ENCODE measurements at regions not wholly inside any gene's neighbourhood (a gene's known extent, or its start where the extent isn't known, plus 50 kb on each side); places are given as distances from the start of the nearest gene placed in this dataset.

DNA sequence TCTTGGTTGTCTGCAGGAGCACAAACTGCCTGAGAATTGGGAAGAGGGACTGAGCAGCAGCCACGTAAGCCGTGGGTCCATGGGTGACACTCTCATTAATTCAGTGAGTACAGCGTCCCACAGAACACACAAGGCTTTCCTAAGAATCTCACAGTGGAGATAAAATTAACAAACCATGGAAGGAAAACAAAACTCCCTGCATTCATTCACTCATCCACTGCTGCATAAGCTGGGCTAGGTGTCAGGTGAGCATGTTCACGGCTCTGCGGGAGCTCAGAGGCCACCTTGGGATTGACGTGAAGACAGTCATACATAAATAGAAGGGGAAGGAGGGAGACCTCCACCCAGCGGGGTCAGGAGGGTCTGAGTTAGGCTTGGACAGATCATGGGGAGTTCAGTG lies 1442.7 kb downstream of the TBC1D22A start:
- in situ Hi-C loops (cut with MboI; ENCODE audit: low sequenced_read_pairs) = no loop called here

DNA sequence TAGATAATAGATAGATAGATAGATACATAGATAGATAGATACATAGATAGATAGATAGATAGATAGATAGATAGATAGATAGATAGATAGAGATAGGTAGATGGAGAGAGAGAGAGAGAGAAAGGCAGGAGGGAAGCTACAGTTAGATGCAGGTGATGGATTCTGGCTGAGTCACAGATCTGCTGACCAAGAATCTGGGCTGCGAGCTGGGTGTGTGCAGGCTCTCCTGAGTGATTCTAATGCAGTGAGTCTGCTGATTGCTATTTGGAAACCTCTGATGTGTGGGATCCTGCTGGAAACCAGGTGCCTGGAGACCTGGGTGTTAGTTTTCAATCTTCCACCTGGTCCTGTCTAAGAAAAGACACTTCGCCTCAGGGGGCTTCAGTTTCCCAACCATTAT lies 1441.8 kb downstream of the TBC1D22A start:
- in situ Hi-C loops (cut with MboI; ENCODE audit: low sequenced_read_pairs) = no loop called here

DNA sequence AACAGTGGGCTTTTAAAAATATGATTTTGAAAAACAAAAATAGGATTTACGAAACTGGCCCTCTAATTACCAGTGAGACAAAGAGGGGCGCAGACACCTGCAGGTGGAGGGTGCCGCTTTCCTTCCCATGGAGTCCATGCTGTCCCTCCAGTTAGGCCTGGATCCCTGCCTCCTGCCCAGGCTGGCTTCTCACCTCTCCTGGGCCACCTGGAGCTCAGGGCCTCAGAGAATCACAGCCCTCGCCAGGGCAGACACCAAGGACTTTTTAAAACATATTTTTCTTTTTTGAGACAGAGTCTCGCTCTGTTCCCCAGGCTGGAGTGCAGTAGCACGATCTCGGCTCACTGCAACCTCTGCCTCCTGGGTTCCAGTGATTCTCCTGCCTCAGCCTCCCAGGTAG lies 1437.2 kb downstream of the TBC1D22A start:
- in situ Hi-C loops (cut with MboI; ENCODE audit: low sequenced_read_pairs) = no loop called here

DNA sequence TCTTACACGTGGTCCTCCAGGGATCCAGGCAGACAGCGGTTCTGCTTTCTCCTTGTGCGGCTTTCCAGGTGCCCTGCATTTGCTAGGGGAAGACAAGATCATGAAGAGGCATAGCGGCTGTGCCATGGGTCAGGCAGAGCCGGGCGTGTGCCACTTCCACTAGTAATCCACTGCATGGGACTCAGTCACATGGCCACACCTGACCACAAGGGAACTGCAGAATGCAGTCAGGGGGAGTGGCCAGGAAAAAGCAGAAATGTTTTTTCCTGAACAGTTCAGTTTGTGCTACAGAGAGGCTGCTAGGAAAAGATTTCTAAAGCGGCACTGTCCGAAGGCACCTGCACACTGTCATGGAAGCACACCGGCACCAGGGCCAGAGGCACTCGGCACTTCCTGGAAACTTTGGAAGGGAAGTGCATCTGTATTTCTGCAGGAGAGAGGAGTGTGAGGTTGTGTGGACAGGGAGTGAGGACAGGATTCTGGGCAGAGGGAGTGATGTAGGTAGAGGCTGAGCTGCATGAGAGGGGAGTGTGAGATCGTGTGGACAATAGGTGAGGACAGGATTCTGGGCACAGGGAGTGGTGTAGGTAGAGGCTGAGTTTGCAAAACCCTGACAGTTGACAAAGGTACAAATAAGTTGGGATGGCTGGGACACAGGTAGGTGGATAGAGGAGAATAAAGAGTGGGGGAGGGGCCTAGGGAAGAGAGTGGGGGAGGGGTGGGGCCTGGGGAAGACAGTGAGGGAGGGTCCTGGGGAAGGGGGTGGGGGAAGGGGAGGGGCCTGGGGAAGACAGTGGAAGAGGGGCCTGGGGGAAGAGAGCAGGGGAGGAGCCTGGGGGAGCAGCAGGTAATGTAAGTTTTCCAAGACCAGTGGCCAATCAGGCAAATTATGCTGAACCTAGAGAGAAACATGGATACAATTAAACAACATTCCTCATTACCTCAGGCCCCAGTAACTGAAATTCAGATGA lies 1436.3 kb downstream of the TBC1D22A start:
- in situ Hi-C loops (cut with MboI; ENCODE audit: low sequenced_read_pairs) = no loop called here

DNA sequence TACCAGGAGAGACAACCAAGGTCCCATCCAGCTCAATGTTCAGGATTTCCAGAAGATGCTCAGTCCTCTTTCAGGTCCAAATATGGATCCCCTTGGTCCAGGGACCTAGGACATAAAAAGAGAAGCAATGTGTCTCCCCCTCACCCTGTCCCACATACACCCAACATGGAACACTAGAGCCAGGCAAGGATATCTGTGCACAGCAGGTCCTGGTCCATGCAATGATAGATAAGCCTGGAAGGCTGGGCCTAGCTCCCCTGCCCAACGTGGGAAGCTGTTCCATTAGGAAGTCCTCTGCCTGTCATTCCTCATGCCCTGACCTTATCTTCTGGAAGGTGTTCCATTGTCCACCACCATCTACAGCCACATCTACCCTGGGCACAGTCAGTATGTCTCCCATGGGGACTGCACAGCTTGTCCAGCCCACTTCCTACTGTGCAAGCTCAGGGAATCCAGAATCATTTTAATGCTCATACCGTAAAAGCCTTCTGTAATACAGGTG lies 1434.8 kb downstream of the TBC1D22A start:
- in situ Hi-C loops (cut with MboI; ENCODE audit: low sequenced_read_pairs) = no loop called here

DNA sequence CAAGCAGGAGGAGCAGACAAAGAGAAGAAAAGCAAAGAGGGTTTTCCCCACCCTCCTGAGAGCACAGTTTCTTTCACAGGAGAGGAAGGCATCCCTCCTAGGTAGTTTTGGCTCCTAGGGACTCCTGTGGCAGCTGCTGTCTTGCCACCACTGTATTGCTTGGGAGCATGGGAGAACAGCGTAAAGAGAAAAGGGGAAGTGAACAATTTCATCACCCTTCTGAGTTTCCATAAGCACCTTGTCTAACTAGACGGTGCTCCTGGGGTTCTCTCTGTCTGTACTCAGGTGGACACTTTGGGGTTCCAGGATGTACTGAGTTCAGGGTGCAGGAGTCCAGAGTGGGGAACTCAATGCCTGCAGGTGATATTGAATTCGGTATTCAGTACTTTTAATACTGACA lies 1430.5 kb downstream of the TBC1D22A start:
- in situ Hi-C loops (cut with MboI; ENCODE audit: low sequenced_read_pairs) = no loop called here

DNA sequence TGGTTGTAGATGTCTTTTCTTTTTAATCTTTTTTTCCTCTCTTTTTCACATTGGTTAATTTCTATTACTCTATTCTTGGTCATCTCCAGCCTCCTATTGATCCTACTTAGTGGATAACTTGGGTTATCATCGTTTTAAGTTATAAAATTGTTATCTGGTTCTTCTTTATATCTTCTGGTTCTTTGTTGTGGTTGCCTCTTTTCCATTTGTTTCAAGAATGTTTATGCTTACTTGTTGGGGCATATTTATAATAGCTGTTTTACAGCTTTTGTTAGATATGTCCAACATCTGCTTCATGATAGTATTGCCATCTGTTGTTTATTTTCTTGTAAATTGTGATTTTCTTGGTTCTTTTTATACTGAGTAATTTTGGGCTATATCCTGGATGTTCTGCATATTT lies 1429.6 kb downstream of the TBC1D22A start:
- in situ Hi-C loops (cut with MboI; ENCODE audit: low sequenced_read_pairs) = no loop called here

DNA sequence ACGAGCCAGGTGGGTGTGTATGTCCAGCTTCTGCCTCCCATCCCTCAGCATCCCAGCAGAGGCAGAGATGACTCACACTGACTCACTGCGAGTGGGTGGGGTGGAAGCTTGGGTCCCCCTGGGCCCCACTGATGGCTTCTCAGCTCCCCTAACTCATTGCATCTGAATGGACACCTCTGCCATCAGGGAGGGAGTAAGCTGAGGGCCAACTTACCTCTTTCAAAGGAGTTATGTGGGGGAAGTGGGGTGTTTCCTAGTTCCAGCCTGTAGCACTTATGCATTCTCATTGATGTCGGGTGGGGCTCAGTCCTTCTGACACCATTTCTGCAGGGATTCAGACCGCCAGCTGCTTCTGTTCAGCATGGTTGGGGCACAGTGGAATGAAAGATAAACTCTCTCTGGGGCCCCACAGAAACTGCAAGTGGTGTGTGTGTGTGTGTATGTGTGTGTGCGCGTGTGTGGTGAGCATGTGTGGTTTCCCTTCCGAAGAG lies 1425.8 kb downstream of the TBC1D22A start:
- in situ Hi-C loops (cut with MboI; ENCODE audit: low sequenced_read_pairs) = no loop called here

DNA sequence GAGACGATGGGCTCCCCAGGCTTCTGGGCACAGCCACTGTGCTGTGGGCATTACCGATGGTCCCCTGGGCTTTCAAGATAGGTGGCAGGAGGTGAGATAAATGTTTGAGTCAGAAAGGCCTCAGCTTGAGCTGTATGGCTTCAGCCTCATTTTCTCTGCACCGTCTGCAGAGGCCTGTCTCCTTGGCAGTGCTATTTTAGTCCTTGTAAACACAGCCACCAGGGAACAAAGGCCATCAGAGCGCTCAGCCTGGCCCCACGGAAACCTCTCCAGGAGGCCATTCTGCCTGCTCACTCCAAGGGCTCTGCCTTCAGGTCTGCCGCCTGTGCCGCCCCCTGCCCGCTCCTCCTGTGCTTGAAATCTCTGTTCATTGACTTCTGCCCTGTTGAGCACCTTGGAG lies 1424.9 kb downstream of the TBC1D22A start:
- in situ Hi-C loops (cut with MboI; ENCODE audit: low sequenced_read_pairs) = no loop called here

DNA sequence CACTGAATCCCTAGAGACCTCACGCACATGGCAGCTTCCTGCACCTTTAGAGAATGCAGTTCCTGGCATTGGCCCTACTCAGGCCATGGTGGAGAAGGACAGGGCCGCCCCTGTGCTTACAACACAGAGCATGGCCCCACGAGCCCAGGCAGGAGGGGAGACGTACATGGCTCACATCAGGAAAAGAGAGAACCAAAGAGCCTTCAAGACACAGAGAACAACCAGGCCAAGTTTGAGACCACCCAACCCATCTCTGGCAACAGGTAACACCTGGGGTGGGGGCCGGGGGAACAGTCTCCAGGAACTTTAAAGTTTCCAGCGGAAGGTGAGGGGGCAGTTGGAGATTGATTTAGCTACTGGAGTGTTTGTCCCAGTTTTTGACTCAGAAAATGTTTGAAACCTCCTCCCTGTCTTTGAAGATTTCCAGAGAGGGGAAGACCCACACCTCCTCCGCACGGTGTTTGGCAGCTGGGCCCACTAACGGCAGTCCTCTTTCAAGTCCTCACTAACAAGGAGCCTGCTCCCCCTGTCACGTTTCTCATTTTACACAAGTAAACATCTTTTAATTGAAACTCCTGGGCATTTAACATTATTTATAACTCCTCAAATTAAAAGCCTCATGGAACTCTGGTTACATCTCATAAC lies 1423.8 kb downstream of the TBC1D22A start:
- in situ Hi-C loops (cut with MboI; ENCODE audit: low sequenced_read_pairs) = no loop called here

DNA sequence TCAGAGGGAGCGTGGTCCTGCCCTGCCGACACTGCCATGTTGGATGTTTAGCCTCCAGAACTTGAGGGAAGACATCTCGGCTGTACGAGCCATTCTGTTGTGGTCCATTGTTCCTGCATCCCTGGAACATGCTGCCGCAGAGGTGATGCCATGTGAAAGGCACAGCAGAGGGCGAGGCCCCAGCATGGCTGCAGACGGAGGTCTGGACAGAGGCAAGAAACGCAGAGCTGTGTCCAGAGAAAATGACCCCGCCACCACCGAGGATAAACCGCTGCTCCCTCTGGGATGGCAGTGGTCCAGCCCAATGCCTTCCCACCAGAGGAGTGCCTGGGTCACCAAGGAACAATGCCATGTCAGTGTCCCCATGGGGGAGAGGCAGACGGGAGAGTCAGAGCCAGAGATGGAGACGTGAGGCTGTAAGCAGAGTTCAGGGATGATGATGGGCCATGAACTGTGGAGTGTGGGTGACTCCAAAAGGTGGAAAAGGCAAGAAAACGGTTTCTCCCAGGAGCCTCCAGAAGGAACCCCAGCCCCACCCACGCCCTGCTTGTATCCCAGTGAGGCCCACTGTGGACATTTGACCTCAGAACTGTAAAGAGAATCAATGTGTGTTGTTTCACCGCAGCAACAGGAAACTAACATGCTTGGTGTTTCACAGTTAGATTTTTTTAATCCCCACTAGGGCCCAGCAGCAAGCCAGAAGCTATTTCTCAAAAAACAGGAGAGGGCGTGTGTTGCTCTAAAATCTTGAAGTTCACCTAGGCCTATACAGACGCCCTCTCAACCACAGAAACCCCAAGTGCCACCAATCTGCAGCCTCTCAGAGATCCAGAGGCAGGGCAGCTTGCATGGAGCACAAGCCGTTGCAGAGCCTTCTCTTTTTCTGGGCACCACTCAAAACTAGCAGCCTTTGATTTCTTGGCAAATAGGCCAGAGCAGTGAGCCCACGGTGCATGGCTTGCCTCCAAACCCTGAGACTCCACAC lies 1422.9 kb downstream of the TBC1D22A start:
- in situ Hi-C loops (cut with MboI; ENCODE audit: low sequenced_read_pairs) = no loop called here

DNA sequence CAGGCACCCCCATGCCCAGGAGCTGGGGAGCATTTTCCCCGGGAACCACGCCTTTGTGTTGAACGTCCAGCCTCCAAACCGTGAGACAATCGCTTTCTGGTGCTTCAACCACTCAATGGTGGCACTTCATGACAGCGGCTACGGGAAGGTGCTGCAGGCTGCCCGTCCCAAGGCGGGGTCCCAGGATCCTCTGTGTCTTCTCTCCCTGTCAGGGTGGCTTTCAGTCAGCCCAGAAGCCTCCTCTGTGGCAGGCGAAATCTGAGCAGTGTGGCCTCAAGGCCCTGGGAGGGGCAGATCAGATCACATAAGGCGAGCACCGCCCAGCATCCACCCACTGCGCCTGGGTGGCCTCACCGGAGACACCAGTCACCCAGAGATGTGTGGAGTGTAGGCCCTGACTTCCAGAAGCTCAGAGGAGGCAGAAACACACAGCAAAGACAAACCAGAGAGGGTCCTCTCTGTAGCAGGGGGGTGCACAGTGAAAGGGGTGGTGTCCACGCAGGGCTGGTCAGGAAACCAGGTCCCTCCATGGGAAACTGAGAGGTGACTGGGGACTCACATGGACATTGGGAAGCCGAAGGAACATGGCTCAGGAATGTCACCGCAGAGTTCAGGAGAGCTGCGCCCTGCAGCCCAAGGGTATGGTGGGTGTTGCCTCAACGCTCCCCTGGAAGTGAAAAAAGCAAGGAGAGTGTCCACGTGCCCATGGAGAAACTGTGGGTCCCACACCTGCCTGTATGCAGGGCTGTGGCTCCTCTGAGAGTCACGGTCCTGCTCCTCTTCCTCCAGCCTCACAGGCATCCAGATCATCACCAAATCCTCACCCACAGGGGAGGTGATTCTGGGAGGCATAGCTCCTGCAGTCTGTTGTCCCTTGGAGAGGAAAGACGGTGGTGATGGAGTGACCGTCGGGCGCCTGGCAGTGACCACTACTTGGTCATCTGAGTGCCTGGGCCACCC lies 1420.7 kb downstream of the TBC1D22A start:
- in situ Hi-C loops (cut with MboI; ENCODE audit: low sequenced_read_pairs) = no loop called here

DNA sequence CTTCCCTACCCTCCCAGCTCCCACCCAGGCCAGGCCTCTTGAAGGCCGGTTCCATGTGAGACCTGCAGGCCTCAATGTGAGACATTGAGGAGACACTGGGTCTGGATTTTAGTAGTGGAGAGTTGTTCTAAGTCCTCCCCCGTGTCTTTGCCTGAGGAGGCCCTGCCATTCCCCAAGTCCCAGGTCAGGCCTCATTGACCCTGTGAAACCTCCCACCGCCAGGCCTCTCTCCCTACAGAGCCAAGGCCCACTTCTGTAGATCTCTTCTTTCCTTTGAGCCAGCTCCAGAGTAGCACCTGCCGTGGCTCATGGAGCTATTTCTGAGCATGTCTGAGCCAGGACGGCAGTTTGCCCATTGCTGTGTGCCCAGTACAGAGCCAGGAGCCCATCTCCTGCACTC lies 1419.6 kb downstream of the TBC1D22A start:
- in situ Hi-C loops (cut with MboI; ENCODE audit: low sequenced_read_pairs) = no loop called here

DNA sequence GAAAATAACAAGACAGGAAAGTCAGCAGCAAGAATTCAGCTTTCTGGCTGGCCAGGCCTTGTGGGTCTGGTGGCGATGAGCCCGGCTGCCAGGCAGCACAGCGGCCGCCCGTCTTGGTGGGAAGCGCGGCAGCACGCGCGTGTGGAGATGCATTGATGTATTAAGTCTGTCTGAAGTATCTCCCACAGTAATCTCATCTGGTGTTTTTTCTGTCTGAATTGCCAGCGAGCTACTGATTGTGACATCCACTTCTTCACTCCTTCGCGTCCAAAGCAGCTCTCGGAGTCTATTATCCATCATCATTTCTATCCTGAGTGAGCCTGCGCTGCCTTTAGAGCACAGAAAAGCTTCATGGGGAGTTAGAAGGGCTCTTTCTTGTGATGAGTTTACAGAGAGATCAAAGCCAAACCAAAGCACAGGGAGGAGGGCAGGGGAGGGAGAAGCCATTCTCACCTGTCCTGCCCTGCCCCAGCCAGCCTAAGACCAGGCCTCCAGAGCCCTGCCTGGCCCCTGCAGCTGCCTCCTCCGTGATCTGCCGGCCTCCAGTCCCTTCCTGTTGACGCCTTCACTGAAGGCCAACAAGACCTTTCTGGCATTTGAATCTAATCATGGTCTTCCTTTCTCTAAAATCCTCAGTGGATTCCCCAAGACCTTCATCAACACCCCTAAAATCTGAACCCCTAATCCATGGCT lies 1419.0 kb downstream of the TBC1D22A start:
- in situ Hi-C loops (cut with MboI; ENCODE audit: low sequenced_read_pairs) = no loop called here

DNA sequence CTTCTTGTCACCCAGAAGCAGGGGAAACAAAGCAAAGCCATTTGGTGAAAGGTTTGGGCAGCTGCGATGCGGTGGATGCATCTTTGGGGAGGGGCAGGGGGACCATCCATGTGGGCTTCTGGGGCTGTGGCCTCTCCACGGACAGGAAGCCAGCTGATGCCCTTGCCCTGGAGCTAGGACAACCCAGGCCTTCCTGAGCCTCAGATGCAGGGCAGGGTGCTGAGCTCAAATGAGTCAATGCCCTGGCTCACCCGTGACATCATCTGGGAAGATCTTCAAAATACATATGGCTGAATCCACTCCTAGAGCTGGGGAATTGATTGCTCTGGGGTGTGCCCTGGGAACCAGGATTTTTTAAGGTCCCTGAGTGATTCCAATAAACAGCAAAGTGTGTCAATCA lies 1418.2 kb downstream of the TBC1D22A start:
- in situ Hi-C loops (cut with MboI; ENCODE audit: low sequenced_read_pairs) = no loop called here

DNA sequence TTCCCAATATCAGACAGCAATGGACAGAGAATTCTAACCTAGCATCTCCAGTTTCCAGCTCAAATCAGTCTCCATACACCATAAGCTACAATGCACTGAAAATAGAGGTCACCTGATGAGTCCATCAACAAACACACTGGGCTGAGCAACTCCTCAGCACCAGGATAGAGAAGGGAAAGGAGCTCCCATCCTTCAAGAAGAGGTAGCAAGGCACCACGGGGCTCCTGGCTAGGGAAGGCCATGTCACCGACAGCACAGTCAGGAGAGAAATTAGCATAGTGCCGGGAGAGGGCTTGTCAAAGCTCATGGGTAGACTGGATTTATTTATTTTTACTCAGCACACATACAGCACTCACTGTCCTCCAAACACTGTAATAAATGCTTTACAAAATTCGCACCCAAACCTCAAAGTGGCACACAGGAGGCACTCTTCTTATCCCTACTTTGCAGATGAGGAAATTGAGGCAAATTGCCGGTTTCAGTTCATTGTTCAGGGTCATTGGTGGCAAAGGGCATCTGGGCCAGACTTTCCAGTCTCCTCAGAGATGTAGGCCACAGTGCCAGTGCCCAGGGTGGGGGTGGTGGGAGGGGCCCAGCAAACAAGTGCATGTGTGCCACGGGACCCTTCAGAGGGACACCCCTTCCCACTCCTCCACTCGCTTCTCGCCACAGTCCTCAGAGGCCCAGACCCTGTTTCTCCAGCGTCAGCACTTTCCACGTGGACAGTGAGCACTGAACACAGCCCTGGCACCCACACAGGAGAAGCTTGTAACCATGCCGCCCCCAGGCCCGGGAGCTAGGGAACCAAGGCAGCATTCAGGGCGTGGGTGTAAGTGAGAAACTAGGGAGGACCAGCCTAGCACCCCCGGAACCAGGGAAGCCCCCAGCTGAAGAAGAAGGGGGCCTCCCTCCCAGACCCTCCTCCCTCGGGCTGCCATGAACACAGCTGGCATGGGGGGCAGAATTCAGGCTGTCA lies 1417.4 kb downstream of the TBC1D22A start:
- in situ Hi-C loops (cut with MboI; ENCODE audit: low sequenced_read_pairs) = no loop called here

DNA sequence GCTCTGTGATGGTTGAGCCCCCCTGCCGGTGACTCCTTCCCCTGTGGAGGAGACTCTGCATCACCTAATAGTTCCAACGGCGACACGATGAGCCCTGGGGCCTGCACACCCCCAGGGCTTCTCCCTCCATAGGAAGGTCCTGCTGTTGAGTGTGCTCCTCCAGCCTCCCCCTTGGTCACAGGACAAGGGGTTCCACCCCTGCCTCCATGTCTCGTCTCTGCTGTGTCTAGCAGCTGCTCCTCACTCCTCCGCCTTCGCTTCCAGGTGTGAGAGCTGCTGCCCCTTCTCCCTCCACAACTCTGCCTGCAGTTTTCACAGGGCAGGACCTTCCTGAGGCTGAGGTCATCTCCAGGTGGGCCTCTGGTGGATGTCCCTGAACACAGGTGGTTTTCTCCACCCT lies 1416.1 kb downstream of the TBC1D22A start:
- in situ Hi-C loops (cut with MboI; ENCODE audit: low sequenced_read_pairs) = no loop called here

DNA sequence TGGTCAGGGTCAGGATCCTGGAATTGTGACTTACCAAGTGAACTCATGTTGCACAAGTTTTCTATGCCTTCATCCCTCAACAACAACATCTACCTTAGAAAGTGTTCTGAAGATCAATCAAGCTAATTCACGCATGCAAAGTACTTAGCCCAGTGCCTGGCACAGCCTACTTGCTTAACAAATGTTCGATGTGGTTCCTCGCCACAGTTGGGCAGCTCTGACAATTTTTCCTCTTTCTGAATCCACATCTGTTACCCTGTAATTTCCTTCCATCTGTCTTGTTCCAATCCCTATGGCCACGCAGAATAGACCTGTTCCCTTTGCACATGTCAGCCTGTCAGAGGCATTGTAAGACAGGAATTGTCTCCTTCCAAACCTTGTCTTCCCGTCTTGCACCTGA lies 1415.2 kb downstream of the TBC1D22A start:
- in situ Hi-C loops (cut with MboI; ENCODE audit: low sequenced_read_pairs) = no loop called here
